A172 (cell line): ENCODE measurements at regions not wholly inside any gene's neighbourhood (a gene's known extent, or its start where the extent isn't known, plus 50 kb on each side); places are given as distances from the start of the nearest gene placed in this dataset.

Source experiments
- DNase-seq: peaks from one replicate; pipeline ENCODE4 v3.0.0-alpha.2; 2015; ENCODE audit warnings: low spot score

DNA sequence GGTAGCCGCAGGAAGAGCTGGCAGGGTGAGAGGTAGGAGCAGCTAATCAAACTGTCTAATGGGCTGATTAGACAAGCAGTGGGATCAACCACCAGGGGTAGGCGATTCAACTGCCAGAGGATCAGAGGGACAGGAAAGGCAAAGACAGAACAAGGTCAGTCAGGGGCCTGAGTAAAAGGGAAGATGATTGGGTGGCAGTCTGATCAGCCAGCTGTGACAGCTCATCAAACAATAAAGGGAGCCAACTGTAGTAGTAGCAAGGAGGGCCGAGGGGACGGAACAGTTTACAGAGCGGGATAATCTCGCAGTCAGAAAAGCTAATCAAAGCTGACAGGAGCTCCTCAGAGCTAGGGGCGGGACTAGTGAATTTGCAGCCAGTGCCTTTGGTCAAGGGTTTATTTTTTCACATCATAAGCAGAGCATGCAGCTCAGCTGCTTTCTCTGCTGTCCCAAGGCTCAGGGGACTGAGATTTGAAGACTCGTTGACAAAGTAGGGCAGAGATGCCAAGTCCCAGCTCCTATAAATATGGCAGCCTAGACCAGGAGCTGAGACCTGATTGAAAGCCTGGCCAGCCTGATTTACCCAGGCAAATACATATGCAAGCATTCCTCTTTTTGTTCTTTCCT lies 418.2 kb downstream of the GABRG2 start:
- no peak for DNase-seq

DNA sequence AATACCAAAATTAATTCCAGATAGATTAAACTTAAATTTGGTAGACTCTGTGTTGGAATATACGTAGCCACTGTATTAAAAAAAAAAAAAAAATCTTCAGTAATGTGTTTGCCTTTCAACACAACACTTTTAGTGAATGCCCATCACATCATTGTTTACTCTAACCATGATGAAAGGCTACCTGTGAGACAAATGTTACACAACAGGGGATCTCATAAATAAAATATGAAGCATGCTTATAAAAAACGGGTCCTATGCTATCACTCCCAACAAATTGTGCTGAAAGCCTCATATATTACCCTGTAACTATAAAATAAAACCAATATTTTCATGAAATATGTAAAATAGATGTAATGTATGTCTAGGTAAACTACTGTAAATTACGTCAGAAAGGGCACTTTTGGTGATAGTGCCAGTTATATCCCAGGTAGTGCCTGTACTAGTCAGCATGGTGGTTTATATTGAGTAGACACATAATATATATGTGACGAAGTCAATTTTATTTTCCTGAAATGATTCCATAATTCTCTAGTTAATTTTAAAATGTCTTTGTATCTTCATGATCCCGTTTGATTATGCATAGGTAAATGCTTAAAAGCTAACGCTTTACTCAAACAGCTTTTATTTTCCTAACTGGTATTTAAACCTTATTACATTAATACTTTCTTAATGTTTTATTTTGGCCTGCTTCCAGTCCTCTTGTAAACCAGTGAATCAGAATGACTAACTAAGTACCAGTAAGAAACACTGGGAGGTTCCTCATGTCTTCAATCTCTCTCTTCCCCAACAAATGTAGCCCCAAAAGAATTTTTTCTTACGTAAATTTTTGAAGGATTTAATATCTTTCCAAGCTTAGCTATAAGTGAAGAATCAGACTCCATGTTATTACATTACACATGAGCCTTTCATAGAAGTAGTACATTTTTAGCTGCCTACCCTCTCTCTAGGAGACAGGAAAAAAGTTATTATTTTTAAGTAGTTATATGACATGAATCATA lies 420.3 kb downstream of the GABRG2 start:
- peak; percentile 40 for DNase-seq

DNA sequence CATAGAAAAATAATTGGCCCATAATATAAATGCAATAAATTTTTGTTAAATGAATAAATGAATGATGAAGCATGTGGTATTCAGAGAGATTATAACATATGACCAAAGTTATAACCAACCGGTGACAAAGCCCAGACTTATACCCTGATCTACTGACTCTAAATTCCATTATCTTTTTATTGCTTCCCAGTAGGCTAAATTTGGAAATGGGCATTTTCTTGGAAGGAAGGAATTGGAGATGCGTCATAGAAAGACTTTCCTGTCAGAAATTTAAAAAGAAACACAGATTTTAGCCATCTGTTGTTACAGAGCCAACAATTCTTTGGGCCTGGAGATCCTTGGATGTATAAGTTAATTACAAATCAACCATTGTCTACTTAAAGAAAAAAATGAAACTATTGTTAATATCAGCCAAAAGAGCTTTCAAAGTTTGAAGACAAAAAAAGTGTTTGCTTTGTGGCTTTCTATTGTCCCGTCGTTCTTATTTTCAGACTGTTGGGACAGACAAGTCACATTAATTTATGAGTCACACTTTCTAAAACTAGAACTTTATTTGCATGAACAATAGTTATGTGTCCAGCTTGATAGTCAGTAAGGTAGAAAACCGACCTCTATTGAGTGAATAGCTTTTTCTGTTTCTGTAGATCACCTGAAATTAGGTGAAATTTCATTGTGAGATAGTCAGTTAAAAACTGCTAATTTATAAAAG lies 428.7 kb downstream of the GABRG2 start:
- peak; percentile 51 for DNase-seq

DNA sequence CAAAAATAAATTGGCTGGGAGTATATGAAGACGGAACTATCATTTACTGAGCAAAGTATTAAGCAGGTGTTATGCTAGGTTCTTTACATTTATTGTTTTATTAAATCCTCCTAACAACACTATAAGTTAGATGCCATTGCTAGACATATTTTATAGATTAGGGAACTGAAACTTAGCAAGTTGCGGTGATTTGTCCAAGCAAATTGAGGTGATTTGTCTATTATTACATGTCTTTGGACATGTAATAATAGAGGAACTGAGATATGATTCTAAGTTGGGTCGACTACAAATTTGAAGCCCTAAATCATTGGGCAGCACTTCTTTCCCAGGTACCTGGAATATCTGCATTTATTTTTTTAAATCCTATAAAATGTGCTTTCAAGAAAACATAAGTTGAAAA lies 429.9 kb downstream of the GABRG2 start:
- DNase-seq, result no peak

DNA sequence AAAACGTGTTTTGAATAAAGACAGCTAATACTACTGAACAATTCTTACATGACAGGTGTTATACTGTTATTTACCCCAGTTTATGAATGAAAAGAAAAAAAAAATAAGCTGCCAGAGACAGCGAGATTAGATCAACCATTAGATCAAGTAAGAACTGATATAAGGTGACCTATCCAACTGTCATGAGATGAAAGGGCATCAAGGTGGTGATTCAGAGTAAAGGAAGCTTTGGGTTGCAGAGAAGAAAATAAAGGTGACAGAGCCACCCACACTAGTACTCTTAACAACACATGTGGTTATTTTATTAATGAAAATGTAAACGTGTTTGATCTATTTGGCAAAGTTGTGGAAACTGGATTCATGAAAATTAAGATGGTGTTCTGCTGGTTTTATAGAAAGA lies 435.2 kb downstream of the GABRG2 start:
- DNase-seq, result no peak

DNA sequence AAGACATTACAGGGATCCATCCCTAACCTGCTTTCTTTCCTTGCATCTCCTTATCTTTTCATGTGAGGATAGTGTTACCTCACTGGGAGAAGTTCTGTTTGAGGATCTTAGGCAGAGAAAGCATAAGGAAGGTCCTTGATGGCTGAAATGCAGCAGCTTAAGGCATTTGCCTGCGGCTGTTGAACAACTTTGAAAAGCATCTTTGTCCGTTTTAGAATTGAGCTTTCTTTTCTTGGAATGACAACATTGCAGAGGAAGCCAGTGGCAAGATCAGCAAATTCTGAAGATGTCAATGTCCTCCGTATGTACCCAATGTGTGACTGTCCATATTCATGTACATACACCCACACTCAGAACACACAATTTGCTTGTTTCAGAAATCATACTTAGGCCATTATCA lies 436.2 kb downstream of the GABRG2 start:
- no peak for DNase-seq

DNA sequence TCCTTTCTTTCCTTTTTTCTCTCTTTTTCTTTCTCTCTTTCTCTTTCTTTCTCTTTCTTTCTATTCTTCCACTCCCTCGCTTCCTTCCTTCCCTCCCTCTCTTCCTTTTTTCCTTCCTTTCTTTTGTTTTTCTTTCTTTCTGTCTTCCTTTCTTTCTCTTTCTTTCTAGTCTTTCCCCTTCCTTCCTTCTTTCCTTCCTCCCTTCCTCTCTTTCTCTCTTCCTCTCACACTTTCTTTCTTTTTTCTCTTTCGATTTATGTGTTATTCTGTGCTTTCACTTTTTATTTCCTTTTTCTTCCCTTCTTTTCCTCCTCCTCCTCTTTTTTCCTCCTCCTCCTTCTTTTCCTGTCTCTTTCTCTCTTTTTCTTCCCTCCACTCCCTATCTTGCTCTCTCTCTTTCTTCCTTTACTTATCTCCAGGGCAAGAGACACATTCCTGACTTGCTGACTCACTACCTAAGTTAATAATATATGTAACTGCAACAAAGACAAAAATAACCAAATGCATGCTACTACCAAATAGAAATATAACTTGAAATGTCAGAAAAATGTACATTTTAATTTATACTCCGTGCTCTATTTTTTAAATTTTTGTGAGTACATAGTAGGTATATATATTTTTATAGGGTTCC lies 445.5 kb downstream of the GABRG2 start:
- peak; percentile 27 for DNase-seq

DNA sequence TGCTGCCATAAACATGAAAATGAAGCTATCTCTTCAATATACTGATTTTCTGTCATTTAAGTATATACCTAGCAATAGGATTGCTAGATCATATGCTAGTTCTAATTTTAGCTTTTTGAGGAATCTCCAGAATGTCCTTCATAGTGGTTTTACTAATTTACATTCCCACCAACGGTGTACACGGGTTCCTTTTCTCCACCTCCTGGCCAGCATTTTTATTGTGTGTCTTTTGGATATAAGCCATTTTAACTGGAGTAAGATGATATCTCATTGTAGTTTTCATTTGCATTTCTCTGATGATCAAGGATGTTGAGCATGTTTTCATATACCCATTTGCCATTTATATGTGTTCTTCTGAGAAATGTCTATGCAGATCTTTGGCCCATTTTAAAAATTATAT lies 446.5 kb downstream of the GABRG2 start:
- DNase-seq, result peak; percentile 6

DNA sequence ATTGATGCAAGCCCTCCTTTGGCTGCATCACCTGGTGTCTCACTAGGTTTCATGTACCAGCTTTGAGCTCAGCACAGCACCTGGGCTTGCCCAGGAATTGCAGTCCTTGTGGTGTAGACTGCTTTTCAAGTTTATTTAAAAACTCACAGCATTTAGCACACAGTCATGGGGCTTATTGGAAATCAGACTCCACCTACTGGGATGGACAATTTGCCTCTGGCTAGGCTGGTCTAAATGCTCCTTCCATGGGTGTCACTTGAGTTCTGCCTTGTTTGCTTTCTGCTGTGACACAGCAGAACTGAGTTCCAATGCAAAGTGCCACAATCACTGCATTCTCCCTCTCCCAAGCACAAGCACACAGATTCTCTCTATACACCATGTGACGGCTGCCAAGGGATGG lies 453.3 kb downstream of the GABRG2 start:
- no peak for DNase-seq

DNA sequence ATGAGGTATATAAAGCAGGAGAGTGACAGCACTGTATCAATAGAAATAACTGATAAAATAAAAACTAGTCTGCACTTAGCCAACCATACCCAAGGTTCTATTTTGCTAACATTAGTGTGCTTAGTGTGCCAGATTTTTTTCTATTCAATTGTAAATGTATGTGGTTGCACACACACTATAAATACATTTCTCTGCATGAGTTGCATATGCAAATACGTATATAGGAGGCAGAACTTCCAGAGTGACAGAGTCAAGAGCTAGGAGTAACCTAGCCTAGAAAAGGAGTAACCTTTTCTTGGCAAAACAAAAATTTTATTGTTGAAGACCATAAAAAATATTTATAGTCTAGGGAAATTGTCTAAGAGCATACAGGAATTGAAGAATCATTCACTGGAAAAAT lies 461.6 kb downstream of the GABRG2 start:
- DNase-seq, result no peak

DNA sequence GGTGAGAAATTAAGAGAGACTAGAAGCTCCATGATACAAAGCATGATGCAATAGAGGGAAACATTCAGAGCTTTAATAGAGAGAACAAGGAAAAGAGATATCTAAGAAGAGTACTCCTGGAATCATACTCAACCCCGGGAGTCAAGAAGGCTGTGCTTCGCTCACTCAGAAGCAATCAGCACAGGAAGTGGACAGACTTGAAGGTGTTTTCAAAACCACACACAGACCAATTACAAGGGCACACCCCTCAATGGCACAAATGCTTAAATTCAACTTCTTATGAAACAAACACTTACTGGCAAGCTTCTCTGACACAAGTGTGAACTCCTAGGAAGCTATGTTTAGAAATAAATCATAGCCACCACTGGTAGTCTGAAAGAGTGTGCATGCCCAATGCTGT lies 462.3 kb downstream of the GABRG2 start:
- no peak for DNase-seq

DNA sequence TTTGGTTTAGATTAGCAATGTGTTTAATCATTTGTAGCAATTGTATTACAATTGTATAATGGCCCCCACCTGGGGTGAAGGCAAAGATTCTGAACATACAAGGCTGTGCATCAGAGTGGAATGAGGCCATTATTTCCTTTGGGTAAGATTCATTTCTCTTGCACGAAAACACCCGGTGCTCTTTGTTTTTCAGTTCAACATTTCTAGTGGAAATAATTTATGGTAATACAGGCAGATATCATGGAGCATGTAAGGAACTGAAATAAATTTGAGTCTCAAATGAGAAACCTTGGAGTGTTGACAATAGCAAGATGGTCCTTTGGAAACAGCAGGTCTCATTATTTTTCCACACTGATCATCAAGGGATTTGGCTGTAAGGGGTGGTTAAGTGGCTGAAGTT lies 475.9 kb downstream of the GABRG2 start:
- DNase-seq, result no peak

DNA sequence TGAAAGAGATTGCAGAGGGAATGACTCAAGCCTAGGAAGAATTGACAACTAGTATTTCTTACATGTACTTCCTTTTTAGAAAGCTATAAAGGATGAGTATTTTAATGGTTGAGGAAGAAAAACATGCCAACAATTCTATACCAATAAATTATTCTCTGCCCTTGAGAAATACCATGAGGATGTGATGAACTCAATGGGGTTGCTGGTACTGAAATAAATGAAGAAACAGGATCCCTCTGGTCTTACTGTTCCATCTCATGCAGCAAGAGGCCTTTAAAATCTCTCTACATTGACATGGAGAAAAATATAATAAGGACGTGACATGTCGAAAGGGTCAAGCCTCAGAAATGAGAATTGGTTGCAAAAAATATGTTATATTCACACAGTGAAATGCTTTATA lies 477.3 kb downstream of the GABRG2 start:
- DNase-seq, result no peak

DNA sequence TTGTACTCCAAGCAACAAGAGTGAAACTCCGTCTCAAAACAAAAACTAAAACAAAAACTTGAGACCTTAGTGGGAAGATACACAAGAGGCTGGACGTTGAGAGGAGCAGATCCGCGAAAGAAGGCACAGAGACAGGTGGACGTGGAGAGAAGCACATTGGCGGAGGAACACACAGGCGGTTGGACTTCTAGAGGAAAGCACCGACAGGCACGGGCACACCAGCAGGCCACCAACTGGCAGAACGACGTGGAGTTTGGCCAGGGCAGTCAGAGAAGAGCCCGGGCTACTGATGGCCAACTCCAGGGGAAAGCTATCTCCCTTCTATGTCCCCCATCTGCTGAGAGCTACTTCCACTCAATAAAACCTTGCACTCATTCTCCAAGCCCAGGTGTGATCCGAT lies 482.7 kb downstream of the GABRG2 start:
- DNase-seq, result no peak

DNA sequence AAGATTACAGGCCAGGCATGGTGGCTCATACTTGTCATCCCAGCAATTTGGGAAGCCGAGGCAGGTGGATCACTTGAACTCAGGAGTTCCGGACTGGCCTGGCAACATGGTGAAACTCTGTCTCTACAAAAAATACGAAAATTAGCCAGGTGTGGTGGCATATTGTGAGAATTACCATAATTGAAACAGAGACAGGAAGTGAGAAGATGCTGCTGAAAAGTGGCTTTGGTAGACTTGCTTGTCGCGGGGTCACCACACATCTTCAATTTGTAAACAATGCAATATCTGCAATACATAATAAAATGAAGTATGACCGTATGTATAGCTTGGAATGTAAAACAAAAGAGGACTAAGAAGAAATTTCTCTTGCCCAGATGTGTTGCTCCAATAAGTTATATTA lies 490.5 kb downstream of the GABRG2 start:
- no peak for DNase-seq

DNA sequence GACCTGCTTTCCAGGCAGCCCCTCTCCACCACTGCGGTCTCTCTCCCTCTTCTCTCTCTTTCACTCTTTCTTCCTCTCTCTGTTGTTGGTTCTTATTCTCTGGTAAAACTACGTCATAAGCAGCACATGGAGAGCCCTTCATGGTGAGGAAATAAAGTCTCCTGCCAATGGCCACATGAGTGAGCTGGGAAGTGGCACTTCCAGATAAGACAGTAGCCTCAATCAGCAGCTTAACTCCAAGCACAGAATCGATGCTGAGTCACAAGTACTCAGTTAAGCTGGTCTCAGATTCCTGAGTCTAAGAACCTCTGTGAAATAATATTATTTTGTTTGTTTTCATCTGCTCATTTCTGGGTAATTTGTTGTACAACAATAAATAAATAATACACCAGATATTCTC lies 500.1 kb downstream of the GABRG2 start:
- DNase-seq, result no peak

DNA sequence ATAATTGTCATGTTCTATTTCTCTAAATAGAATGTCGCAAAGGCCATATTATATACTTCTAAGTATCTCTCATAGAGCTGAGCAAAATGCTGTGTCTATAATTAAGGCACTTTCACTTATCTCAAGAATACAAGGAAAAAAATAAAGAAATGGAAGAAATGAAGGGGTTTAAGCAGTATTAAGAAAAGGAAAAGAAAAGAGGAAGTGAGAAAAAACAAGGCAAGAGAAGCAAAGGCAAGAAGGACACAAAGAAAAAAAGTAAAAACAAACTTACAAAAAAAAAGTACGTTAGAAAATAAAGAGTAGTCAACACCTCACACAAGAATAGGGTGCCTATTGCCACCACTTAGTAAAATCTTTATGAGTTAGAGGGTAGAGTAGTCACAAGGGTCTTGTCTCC lies 506.2 kb downstream of the GABRG2 start:
- DNase-seq, result no peak

DNA sequence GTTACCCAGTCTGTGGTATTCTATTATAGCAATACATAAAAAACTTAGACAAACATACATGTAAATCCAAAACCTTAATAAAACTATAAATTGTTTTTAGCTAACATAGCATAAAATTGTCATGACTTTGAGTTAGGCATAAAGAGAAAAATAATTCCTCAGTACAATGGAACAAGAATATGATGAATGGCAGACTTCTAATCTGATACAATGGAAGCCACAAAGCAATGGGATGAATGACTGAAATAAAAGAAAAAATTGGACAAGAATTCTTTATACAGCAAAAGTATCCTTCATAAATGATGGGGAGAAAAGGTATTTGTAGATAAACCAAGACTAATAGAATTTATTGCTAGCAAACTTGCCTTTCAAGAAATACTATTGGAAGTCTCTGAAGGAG lies 524.2 kb downstream of the GABRG2 start:
- DNase-seq, result no peak

DNA sequence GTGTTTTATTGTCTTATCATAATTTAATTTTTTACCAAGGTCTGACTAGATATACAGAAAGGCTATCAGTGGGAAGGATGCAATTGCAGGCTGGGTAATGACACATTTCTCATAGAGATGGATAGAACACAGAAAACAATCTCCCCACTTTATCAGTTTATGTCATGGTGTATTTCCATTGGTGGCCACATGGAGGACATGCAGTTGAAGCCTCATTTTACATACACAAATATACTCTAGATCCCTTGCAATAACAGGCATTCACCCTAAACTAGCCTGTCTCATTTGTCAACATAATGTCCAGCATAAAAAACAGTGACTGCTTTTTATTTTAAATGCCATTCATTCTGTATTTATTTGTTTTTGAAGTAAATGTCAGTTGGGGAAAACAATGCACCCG lies 526.3 kb downstream of the GABRG2 start:
- DNase-seq, result peak; percentile 2

DNA sequence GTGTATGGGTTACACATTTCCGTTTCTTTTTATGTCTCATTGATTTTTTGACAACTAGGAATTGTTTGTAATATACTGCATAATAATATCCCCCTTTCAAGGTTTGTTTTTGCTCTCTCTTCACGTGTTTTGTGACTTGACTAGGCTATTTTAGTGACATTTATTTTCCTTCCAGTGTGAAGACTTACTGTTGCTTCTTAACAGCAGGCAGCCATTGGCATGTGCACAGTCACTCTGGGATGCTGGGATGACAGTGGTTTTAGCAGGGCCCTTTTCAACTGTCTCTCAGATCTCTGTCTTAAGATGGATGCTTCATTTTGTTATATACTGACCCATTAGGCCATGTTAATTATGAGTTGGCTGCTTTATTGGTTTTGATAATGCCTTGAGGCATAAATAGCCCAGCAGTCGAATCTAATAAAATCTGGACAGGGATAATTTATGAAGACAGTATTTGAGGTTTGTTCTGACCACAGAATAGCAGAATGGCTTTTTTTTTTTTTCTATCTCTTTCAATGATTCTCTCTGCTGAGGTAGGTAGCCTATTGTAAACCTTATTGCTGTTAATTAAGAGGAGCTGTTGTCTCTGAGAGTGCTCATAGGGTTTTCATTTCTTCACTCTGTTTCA lies 536.0 kb downstream of the GABRG2 start:
- peak; percentile 39 for DNase-seq

DNA sequence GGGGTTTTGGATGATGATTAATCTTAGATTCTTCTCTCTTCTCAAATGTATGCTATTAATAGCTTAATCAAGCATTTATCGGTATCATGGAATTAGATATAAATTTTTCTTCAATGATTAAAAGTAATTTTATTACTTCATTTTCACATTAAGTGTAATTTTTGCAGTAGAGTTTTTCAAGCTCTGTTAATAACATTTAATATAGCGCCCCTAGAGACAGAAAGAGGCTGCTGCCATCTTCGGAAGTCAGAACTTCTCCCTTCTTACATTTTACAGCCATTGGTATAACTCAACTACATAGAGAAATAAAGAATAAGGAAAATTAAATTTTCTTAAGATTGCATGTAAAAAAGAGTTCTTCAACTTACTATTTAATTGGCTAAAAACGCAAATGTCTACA lies 540.3 kb downstream of the GABRG2 start:
- DNase-seq, result no peak
